Left cardiac atrium (tissue), 4 donors: ENCODE measurements at regions not wholly inside any gene's neighbourhood (a gene's known extent, or its start where the extent isn't known, plus 50 kb on each side); places are given as distances from the start of the nearest gene placed in this dataset.
"Not testable (repeated sequence)": the region's sequence is repeated elsewhere in the genome, so short reads cannot be mapped to it uniquely, and the experiment has no call there.

ENCODE experiments used
- ATAC-seq, 2 donors: fragments of 200-7000 bp; cut with Tn5 transposase; one replicate each; pipeline ENCODE4 v1.9.1; 2020; ENCODE audit warnings: mild to moderate bottlenecking in 2 of 2, moderate library complexity in 2 of 2
- DNase-seq: peaks from one replicate; pipeline ENCODE4 v3.0.0-alpha.2; 2020
- intact Hi-C, 2 donors: fragments of 100-400 bp; cut with DNase I; formaldehyde crosslinking; loops; one replicate each; pipeline versions ENCODE4 v1.14.1 to v1.15.1; 2022 to 2023
- donor health status: DM: no; HTN: yes; CAD: no.
- donor health status: DM: no; HTN: yes; CAD: no; lungs with severe emphysema.
- donor health status: DM: yes; HTN: yes; CAD: no.
- donor health status: Dilated cardiomyopathy.

GRCh38 chr12:67786086-67786485 lies 137.5 kb downstream of the DYRK2 start:
- no peak for ATAC-seq
- DNase-seq = no peak
- intact Hi-C loops = no loop called here

- ATAC-seq = no peak
- DNase-seq = no peak
- intact Hi-C loops = no loop called here
These were observed 139.6 kb downstream of the DYRK2 start for GRCh38 chr12:67788118-67788517.

- intact Hi-C loops = no loop called here
- ATAC-seq = no peak
- no peak for DNase-seq
These were observed 140.7 kb downstream of the DYRK2 start for GRCh38 chr12:67789266-67789665.

- intact Hi-C loops = no loop called here
- DNase-seq (no peak), ATAC-seq (no peak)
These were observed 142.1 kb downstream of the DYRK2 start for GRCh38 chr12:67790660-67791059.

GRCh38 chr12:67791362-67791761 lies 142.8 kb downstream of the DYRK2 start:
- ATAC-seq, DNase-seq, intact Hi-C loops: not testable (repeated sequence)

GRCh38 chr12:67792185-67792584 lies 143.6 kb downstream of the DYRK2 start:
- no peak for DNase-seq
- intact Hi-C loops = no loop called here
- ATAC-seq = no peak

- intact Hi-C loops = no loop called here
- ATAC-seq (no peak), DNase-seq (no peak)
These were observed 145.6 kb downstream of the DYRK2 start for GRCh38 chr12:67794161-67794560.

GRCh38 chr12:67795236-67795635 lies 146.7 kb downstream of the DYRK2 start:
- ATAC-seq = no peak
- no peak for DNase-seq
- intact Hi-C loops = no loop called here

- intact Hi-C loops = no loop called here
- ATAC-seq (peak; percentile 60 to 64), DNase-seq (peak; percentile 45)
These were observed 148.7 kb downstream of the DYRK2 start for GRCh38 chr12:67797185-67797741.

GRCh38 chr12:67797753-67798152 lies 149.2 kb downstream of the DYRK2 start:
- DNase-seq (no peak), ATAC-seq (peak; percentile 26 to 49)
- intact Hi-C loops = no loop called here

- no peak for DNase-seq
- ATAC-seq = no peak
- intact Hi-C loops = no loop called here
These were observed 150.2 kb downstream of the DYRK2 start for GRCh38 chr12:67798768-67799167.

GRCh38 chr12:67802731-67803130 lies 154.2 kb downstream of the DYRK2 start:
- ATAC-seq (no peak), DNase-seq (no peak)
- intact Hi-C loops = no loop called here

GRCh38 chr12:67803278-67803993 lies 154.9 kb downstream of the DYRK2 start:
- intact Hi-C loops = no loop called here
- no peak for ATAC-seq
- no peak for DNase-seq

GRCh38 chr12:67804168-67804567 lies 155.6 kb downstream of the DYRK2 start:
- no peak for DNase-seq
- intact Hi-C loops = no loop called here
- no peak for ATAC-seq

GRCh38 chr12:67807814-67808213 lies 159.3 kb downstream of the DYRK2 start:
- intact Hi-C loops = no loop called here
- DNase-seq = no peak
- ATAC-seq = peak in 1 of 2 donors; percentile 52

GRCh38 chr12:67810166-67810565 lies 161.6 kb downstream of the DYRK2 start:
- intact Hi-C loops = no loop called here
- DNase-seq (no peak), ATAC-seq (no peak)

- ATAC-seq (peak in 1 of 2 donors; percentile 78), DNase-seq (no peak)
- intact Hi-C loops = no loop called here
These were observed 163.2 kb downstream of the DYRK2 start for GRCh38 chr12:67811437-67812361.

- intact Hi-C loops = no loop called here
- no peak for ATAC-seq
These were observed 164.9 kb downstream of the DYRK2 start for GRCh38 chr12:67813456-67813904.

GRCh38 chr12:67816269-67816668 lies 167.7 kb downstream of the DYRK2 start:
- DNase-seq (no peak), ATAC-seq (no peak)
- intact Hi-C loops = no loop called here

More at GRCh38 chr12:67813456-67813904, 164.9 kb downstream of the DYRK2 start:
- DNase-seq = no peak

GRCh38 chr12:67818459-67818903 lies 169.9 kb downstream of the DYRK2 start:
- DNase-seq (no peak), ATAC-seq (no peak)
- intact Hi-C loops = no loop called here
